Transverse colon (tissue), 4 donors: ENCODE measurements at regions not wholly inside any gene's neighbourhood (a gene's known extent, or its start where the extent isn't known, plus 50 kb on each side); places are given as distances from the start of the nearest gene placed in this dataset.

Source experiments
- DNase-seq: peaks from one replicate; pipeline ENCODE4 v3.0.0-alpha.2; 2019
- H3K27ac ChIP-seq, 4 donors: fragments of 200-600 bp; sonication (generic); 2 replicates each; pipeline ENCODE4 v1.5.1; 2016 to 2018; ENCODE audit warnings: inconsistent platforms in 4 of 4
- H3K27me3 ChIP-seq: fragments of 200-600 bp; sonication (generic); 2 replicates; pipeline ENCODE4 v1.5.1; 2017; ENCODE audit warnings: inconsistent platforms
- H3K36me3 ChIP-seq, 4 donors: fragments of 200-600 bp; sonication (generic); 2 replicates each; pipeline ENCODE4 v1.5.1; 2017 to 2019; ENCODE audit warnings: inconsistent platforms in 4 of 4
- H3K4me1 ChIP-seq, 4 donors: fragments of 200-600 bp; sonication (generic); 2 replicates each; pipeline ENCODE4 v1.5.1; 2017 to 2020; ENCODE audit warnings: inconsistent platforms in 4 of 4
- H3K4me3 ChIP-seq, 4 donors: fragments of 200-600 bp; sonication (generic); 1 replicate in 1 of 4; 2 replicates in 3 of 4; pipeline versions ENCODE4 v1.5.1 to v1.6.1; 2017 to 2019; ENCODE audit warnings: inconsistent platforms in 4 of 4
- H3K9me3 ChIP-seq, 2 donors: fragments of 200-600 bp; sonication (generic); 2 replicates each; pipeline ENCODE4 v1.5.1; 2017 to 2019; ENCODE audit warnings: inconsistent platforms in 2 of 2
- EP300 ChIP-seq: sonication (generic); formaldehyde crosslinking; IDR thresholded peaks from one replicate; pipeline ENCODE4 v1.6.1; 2017; ENCODE audit warnings: antibody characterized with exemption, low read depth
- POLR2A ChIP-seq: fragments of 450-650 bp; IDR thresholded peaks from one replicate; pipeline ENCODE4 v1.6.1; 2016; ENCODE audit warnings: antibody characterized with exemption, mild to moderate bottlenecking, moderate library complexity
- POLR2AphosphoS5 ChIP-seq, 3 donors: sonication (generic); formaldehyde crosslinking; IDR thresholded peaks; one replicate each; pipeline ENCODE4 v1.6.1; 2016; ENCODE audit warnings: antibody characterized with exemption in 3 of 3
- WGBS, 2 donors: methylation state at CpG; one replicate each; pipeline ENCODE4 v1.1.5; 2018; ENCODE audit warnings: low coverage in 1 of 2; 5-methylcytosine and 5-hydroxymethylcytosine counted together
- in situ Hi-C, 4 donors: fragments of 200-750 bp; cut with MboI; loops; one replicate each; pipeline versions ENCODE4 v1.15.0 to v1.15.1; 2017; ENCODE audit warnings: low sequenced_read_pairs in 3 of 4, low pct_ligation_motif_present in 1 of 4, low pct_unique_long_range_greater_than_20kb in 1 of 4
- intact Hi-C: fragments of 100-400 bp; cut with DNase I; formaldehyde crosslinking; loops from one replicate; pipeline ENCODE4 v1.15.1; 2023; ENCODE audit warnings: low total_unique reads
- TF ChIP-seq, protein P1 (sequence below), 5 experiments: fragments of 200-600 bp in 3 of 5; fragments of 450-650 bp in 2 of 5; sonication (generic) in 3 of 5; IDR thresholded peaks; 1 replicate in 2 of 5; 2 replicates in 3 of 5; pipeline ENCODE4 v1.5.1; 2016 to 2017; ENCODE audit warnings: antibody characterized with exemption in 5 of 5, inconsistent platforms in 3 of 5, mild to moderate bottlenecking in 2 of 5, moderate library complexity in 1 of 5

- no peaks in the 10 kb centered on the region for H3K9me3 ChIP-seq
- TF ChIP-seq EP300, result no peak
- TF ChIP-seq POLR2AphosphoS5 (IDR thresholded peaks at IDR 0.05), result no peak
- TF ChIP-seq POLR2A, result no peak
- TF ChIP-seq, protein P1, sequence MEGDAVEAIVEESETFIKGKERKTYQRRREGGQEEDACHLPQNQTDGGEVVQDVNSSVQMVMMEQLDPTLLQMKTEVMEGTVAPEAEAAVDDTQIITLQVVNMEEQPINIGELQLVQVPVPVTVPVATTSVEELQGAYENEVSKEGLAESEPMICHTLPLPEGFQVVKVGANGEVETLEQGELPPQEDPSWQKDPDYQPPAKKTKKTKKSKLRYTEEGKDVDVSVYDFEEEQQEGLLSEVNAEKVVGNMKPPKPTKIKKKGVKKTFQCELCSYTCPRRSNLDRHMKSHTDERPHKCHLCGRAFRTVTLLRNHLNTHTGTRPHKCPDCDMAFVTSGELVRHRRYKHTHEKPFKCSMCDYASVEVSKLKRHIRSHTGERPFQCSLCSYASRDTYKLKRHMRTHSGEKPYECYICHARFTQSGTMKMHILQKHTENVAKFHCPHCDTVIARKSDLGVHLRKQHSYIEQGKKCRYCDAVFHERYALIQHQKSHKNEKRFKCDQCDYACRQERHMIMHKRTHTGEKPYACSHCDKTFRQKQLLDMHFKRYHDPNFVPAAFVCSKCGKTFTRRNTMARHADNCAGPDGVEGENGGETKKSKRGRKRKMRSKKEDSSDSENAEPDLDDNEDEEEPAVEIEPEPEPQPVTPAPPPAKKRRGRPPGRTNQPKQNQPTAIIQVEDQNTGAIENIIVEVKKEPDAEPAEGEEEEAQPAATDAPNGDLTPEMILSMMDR (IDR thresholded peaks at IDR 0.05), result no peak
- no peaks in the 10 kb centered on the region for H3K27me3 ChIP-seq
- H3K36me3 ChIP-seq, result no peaks in the 10 kb centered on the region
- no peak overlapping the region for H3K4me3 ChIP-seq
- in situ Hi-C loops, result no loop called here
- DNase-seq, result no peak
- no peak overlapping the region for H3K27ac ChIP-seq
- intact Hi-C loops, result no loop called here
- peaks cover 0 to 12% (median 0%) of the 10 kb centered on the region in 4 donors for H3K4me1 ChIP-seq
Measured at GRCh38 chr5:110053824-110054223, 364.1 kb downstream of the MAN2A1 start.

- no peaks in the 10 kb centered on the region for H3K36me3 ChIP-seq
- H3K9me3 ChIP-seq, result no peaks in the 10 kb centered on the region
- peak; percentile 27 for DNase-seq
- in situ Hi-C loops (no loop called here), intact Hi-C loops (no loop called here)
- TF ChIP-seq POLR2AphosphoS5 (IDR thresholded peaks at IDR 0.05) (no peak), EP300 (no peak), POLR2A (no peak)
- TF ChIP-seq, protein P1 (IDR thresholded peaks at IDR 0.05), result no peak
- peaks cover 0 to 12% (median 0%) of the 10 kb centered on the region in 4 donors for H3K4me1 ChIP-seq
- WGBS, 2 donors, result 50 to 54% methylated on average over 2 of the region's 2 CpGs
- H3K27ac ChIP-seq, result no peak overlapping the region
- no peaks in the 10 kb centered on the region for H3K27me3 ChIP-seq
- no peak overlapping the region for H3K4me3 ChIP-seq
Measured at GRCh38 chr5:110054240-110054639, 364.5 kb downstream of the MAN2A1 start.

GRCh38 chr5:110055302-110055701, 365.6 kb downstream of the MAN2A1 start:
- Histone ChIP-seq H3K36me3 (no peaks in the 10 kb centered on the region), H3K27ac (no peak overlapping the region), H3K9me3 (no peaks in the 10 kb centered on the region), H3K27me3 (no peaks in the 10 kb centered on the region), H3K4me1 (peaks cover 0 to 12% (median 0%) of the 10 kb centered on the region in 4 donors), H3K4me3 (no peak overlapping the region)
- 57 to 70% methylated on average over 2 of the region's 2 CpGs for WGBS, 2 donors
- in situ Hi-C loops, result no loop called here
- TF ChIP-seq, protein P1 (IDR thresholded peaks at IDR 0.05), result no peak
- TF ChIP-seq EP300 (no peak), POLR2AphosphoS5 (IDR thresholded peaks at IDR 0.05) (no peak), POLR2A (no peak)
- no peak for DNase-seq
- intact Hi-C loops, result no loop called here

- no peak for TF ChIP-seq EP300
- no peak for TF ChIP-seq POLR2A
- TF ChIP-seq, protein P1 (IDR thresholded peaks at IDR 0.05), result no peak
- TF ChIP-seq POLR2AphosphoS5 (IDR thresholded peaks at IDR 0.05), result no peak
- DNase-seq, result no peak
- no peaks in the 10 kb centered on the region for H3K27me3 ChIP-seq
- intact Hi-C loops (no loop called here), in situ Hi-C loops (no loop called here)
- no peaks in the 10 kb centered on the region for H3K9me3 ChIP-seq
- no peaks in the 10 kb centered on the region for H3K36me3 ChIP-seq
- no peak overlapping the region for H3K4me3 ChIP-seq
- H3K27ac ChIP-seq, result no peak overlapping the region
- WGBS, 2 donors, result 75 to 86% methylated on average over 2 of the region's 2 CpGs
- peaks cover 0 to 12% (median 0%) of the 10 kb centered on the region in 4 donors for H3K4me1 ChIP-seq
Measured at GRCh38 chr5:110056580-110057114, 366.9 kb downstream of the MAN2A1 start.
